NCI-H2029 (cell line): ENCODE measurements at regions not wholly inside any gene's neighbourhood (a gene's known extent, or its start where the extent isn't known, plus 50 kb on each side); places are given as distances from the start of the nearest gene placed in this dataset.
A peak's percentile ranks its signal among the peaks of the same experiment; 100 is the strongest.

ENCODE experiments used
- DNase-seq: peaks from one replicate; lab custom pipeline; 2025; lab: John Stamatoyannopoulos, UW

GRCh38 chr6:170162011-170162774, 128.7 kb downstream of the DLL1 start:
- DNase-seq, result no peak

GRCh38 chr6:170160628-170161611, 130.0 kb downstream of the DLL1 start:
- no peak for DNase-seq

GRCh38 chr6:170160031-170160627, 130.7 kb downstream of the DLL1 start:
- DNase-seq, result no peak

DNA sequence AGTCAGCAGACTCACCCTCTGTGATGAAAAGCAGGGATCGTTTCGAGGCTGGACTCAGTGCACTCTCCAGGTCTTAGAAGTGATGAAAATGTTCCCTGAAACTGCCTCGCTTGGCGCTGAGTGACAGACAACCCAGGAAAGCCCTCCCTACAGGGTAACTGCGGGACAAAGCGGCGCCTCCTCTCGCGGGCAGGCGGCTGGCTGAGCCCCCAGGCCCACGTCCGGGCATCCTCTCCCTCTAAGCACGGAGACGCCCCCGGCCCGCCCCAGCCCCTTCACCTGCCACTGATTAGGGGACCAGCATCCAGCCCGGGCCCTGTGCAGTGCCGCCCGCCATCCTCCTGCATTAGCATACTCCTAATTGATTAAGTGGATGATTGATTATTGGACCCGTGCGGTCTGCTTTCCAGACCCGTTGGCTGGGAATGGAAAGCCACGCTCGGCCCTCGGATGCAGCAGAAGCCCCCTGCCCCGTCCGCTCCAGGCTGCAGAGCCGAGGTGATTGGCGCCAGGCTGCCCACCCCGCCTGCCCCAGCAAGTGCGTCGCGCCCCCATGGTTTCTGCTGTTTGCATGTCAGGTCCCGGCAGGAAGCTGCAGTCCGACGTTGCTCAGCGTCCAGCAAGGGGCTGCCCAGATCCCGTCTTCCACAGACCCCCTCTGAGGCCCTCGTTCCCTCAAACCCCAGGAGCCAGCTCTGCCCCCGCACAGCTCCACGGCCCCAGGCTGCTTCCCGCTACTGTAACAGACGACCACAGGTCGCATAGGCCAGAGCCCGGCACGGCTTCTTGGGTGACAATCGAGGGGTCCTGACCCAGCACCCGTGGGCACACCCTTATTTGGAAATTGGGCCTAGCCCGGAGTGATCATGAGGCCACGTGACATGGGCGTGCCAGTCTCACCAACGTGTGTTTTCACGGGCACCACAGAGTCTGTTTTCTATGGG, 131.6 kb downstream of the DLL1 start:
- no peak for DNase-seq

DNA sequence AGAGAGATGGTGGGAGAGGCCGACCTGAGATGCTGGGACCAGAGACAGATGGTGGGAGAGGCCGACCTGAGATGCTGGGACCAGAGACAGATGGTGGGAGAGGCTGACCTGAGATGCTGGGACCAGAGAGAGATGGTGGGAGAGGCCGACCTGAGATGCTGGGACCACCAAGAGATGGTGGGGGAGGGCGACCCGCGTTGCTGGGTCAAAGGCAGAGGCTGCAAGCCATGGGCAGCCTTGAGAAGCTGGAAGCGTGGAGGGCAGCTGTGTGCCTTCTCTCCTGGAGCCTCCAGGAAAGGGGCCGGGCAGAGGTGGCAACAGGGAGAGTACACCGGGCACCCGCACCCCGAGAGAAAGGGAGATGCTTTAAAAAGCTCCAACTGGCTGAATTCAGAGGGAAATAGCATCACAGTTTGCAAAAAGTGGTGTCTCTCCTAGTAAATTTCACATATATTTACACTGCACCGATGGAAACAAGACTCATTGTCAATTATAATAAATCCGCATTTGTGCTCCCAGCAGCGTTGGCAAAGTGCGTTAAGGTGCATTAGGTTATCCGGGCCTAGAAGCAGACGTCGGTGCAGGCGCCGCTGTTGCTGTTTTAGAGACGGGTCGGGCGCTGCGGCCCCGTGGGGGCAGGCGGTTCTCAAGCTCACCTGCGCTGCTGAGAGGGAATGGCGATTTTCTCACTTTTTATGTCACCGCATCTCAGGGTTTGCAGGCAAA, 132.4 kb downstream of the DLL1 start:
- DNase-seq, result no peak

- DNase-seq, result no peak
Observed at GRCh38 chr6:170157567-170158218, 133.2 kb downstream of the DLL1 start.

DNA sequence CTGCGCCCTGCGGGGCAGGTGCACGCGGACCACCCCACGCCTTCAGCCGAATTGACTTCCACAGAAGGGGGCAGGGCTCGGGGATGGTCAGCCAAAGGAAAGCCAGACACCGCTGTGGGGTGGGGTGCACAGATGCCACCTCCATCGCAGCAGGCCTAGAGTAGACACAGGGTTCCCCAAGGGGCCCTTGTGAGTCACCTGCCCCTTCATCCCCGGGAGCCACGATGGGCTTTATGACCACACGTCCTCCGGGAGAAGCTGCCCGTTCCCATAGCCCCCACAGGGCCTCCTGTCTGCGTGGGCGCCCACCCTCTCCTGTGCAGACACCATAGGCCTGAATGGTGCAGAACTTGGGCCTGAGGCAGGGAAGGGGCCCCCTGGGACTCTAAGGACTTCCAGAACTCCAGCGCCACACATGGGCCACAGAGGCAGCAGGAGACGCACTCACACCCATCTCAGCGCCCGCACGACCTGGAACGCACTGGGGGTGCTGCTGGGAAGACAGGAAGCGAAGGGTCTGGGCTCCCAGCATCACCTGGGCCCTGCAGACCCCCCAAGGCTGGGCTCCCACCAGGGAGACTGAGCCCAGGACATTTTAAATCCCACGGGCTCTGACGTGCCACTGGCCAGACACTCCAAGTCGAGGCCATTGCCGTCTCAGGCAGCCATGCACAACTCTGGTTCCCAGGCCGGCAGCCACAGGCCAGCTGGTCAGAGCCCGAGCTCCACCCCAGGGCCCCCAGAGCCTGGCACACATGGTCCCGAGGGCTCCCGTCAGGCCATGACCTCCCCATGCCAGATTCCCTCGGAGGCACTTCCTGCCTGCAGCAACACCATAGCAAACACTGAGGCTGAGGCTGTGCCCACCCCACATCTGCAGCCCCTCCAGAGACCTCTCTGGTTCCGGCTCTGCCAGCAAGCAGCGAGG, 134.2 kb downstream of the DLL1 start:
- DNase-seq, result no peak

DNA sequence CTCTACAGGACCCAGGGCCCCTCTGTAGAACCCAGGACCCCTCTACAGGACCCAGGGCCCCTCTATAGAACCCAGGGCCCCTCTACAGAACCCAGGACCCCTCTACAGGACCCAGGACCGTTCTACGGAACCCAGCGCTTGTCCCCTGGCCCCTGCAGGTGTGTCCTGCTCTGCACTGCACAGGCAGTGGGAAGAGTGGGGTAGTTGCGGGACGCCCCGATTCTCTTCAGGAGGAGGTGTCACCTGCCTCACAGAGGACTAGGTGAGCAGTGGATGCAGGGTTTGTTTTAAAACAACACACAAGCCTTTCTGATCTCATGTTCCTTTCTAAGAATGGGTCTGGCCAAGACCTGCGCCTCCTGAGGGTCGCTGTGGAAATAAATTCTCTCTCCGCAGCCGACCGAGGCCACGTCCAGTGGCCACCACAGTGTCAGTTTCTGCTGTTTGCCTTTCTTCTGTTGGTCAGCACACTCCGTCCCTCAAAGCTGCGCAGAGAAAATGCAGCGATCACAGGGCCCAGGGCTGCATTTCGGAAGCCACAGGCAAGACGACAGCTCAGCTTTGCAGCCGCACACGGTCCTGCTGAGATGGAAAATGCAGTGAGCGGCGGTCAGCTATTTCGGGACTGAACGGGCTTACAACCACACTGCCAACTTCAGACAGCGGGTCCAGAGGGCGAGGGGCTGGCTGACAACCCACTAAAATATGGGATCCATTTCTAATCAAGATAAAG, 135.2 kb downstream of the DLL1 start:
- no peak for DNase-seq

DNA sequence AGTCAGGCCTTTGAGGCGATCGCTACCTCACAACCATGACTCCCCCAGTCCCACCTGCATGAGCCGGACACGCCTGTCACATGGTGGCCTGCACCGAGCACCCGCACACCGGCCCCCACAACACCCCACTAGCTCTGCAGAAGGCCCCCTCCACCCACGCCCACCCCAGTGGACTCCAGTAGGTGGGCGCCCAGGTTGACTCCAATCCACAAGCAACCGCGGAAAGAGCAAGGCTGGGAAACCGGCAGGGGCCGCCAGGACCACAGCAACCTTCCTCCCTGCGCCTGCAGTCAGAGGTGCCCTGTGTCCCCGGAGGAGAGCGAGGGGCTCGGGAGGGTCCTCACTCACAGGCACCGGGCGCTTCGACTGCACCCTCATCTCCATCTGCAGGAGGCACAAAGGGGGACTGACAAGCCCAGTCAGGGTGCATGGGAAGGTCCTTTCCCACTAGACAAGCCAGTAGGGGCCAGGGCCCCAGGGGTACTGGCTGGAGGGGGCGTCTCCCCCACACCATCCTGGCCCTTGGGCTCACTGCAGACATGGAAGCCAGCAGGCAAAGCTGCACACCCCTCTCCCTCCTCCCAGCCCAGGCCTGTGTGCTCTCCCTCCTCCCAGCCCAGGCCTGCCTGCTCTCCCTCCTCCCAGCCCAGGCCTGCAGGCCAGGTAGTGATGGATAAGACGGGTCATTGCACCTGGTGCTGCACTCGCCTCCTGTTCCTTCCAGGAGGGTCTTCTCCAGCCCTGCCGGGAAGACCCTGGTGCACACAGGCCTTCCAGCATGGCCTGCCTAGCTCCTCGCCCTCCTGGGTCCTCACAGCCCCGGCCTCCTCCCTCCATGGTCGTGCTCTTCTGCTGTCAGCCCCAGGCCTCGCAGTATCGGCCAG, 137.2 kb downstream of the DLL1 start:
- DNase-seq, result no peak

DNA sequence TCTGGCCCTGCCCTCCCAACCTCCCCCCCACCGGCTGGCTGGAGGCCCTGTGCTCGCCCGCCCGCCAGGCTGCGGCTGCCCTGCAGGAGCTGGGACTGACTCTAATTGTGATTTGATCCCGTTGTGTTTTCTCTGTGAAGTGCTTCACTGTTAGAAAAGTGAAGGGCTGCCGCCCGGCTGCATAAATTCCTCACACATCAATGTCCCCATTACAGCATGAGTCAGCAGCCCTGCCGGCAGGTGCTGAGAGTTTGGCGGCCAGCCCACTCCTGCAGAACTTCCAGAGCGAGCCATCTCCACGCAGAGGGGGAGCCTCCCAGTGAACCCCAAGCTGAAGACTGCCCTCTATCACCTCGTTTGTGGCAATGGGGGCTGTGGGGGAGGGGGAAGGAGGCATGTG, 137.9 kb downstream of the DLL1 start:
- DNase-seq, result peak; percentile 89

DNA sequence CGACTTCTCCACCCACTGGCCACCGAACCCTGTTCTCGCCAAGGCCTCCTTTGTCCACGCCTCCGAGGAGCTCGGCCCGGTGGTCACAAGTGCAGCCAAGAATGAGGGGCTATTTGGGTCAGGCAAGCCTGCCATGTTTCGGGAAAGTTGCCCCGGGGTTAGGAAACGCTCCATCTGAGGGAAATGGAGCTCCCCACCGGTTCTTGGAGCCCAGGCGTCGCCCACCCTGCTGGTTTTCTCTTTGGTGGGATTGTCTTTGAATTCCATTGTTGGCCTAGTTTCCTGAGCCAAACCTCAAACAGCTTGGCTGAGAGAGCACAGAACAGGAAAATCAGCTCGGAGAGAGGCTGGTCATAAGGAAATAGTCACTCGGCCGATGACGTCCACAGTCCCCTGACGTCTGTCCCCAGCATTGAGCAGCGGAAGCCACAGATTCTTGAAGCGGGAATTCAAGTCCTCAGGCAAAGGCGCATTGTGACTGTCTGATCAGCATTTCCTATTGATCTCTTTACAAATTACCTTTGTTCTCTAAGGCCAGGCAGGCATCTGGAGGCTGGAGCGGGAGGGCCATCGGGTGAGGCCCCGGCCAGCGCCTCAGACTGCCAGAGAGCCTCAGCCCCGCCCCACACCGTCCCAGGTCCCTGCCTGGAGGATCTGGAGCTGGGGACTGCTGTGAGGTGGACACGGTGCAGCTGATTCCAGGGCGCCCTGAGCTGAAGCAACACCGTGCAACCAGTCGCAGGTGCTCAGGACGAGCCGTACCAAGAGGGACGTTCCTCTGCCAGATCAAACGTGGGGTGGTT, 138.6 kb downstream of the DLL1 start:
- DNase-seq, result no peak

DNA sequence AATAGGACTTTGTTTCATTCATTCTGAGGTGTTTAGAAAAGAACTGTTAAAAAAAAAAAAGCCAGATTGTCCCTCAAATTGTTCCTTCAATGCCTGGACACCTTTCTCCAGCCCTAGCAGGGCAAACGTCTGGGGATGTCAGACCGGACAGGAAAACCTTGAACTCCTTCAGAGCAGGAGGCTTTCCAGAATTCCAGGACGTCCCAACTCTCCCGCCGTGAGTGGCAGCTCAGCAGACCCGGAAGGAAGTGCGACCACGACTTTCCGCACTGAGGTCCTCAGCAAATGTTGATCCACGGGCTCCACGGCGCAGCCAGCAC, 139.1 kb downstream of the DLL1 start:
- no peak for DNase-seq

DNA sequence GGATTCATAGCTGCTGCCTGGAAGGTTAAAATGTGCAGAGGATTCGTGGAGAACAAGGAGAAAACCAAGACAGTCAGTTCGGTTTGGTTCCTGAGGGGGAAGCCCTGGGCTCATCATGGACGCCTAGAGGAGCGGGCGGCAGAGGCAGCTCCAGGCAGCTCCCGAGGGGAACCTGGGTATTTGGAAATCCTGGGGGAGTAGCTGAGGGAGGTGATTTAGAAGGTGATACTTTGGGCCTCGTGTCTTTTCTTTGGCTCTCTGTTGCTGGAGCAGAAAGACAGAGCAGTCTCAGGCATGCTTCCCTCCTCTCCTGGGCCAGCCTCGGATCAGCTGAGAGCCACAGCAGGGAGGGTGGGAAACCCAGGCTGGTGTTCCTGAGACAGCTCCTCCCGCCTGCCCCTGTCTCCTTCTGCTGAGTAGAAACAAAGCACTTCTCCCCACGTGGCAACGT, 139.5 kb downstream of the DLL1 start:
- DNase-seq, result no peak

DNA sequence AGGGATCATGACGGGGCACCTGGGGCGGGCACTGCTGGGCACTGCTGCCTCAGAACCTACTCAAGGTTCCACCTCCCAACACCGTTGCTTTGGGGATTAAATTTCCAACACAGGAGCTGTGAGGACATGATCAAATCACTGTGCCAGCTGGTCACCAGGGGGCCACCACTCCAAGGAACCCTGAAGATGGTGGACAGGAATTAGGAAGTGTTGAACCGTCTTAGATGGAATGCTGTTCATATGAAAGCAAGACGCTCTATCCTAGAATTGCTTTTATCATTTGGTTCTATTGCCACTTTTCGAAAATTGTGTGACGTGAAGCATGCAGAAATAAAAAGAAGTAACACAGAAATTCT, 140.3 kb downstream of the DLL1 start:
- DNase-seq, result no peak

- no peak for DNase-seq
Observed at GRCh38 chr6:170149681-170150589, 140.9 kb downstream of the DLL1 start.
